AG04450 (cell line): ENCODE measurements at regions not wholly inside any gene's neighbourhood (a gene's known extent, or its start where the extent isn't known, plus 50 kb on each side); places are given as distances from the start of the nearest gene placed in this dataset.

Experiments
- CTCF ChIA-PET: fragments of 300-600, 350-600 bp; formaldehyde crosslinking; extraction: SDS; loops from one replicate; lab custom pipeline; 2022; ENCODE audit warnings: antibody characterized with exemption, inconsistent platforms; lab: Charles Lee
- POLR2A ChIA-PET: fragments of 350-600 bp; formaldehyde crosslinking; extraction: SDS; loops from one replicate; lab custom pipeline; 2021; ENCODE audit warnings: antibody characterized with exemption, inconsistent platforms; lab: Yijun Ruan, JAX
- DNase-seq: peaks from one replicate; pipeline ENCODE4 v3.0.0-alpha.2; 2011; ENCODE audit warnings: low read depth, low spot score
- H3K27ac ChIP-seq: one replicate; pipeline ENCODE4 v1.5.1; 2012; ENCODE audit warnings: low read depth, low read length, control low read depth
- H3K27me3 ChIP-seq: one replicate; pipeline ENCODE4 v1.6.0; 2012; ENCODE audit warnings: low read length; ENCODE audit not compliant: control insufficient read depth, insufficient read depth
- H3K4me3 ChIP-seq: 2 replicates; pipeline ENCODE4 v1.5.1; 2011; ENCODE audit warnings: mild to moderate bottlenecking, low read depth, low read length, control low read depth
- H3K9me3 ChIP-seq: 2 replicates; pipeline ENCODE4 v1.5.1; 2012; ENCODE audit warnings: low read length; ENCODE audit not compliant: control insufficient read depth, insufficient read depth
- TF ChIP-seq, protein P1 (sequence below): IDR thresholded peaks from 2 replicates; pipeline ENCODE4 v1.5.1; 2011; ENCODE audit warnings: low read depth, low read length, control low read depth, inconsistent platforms

DNA sequence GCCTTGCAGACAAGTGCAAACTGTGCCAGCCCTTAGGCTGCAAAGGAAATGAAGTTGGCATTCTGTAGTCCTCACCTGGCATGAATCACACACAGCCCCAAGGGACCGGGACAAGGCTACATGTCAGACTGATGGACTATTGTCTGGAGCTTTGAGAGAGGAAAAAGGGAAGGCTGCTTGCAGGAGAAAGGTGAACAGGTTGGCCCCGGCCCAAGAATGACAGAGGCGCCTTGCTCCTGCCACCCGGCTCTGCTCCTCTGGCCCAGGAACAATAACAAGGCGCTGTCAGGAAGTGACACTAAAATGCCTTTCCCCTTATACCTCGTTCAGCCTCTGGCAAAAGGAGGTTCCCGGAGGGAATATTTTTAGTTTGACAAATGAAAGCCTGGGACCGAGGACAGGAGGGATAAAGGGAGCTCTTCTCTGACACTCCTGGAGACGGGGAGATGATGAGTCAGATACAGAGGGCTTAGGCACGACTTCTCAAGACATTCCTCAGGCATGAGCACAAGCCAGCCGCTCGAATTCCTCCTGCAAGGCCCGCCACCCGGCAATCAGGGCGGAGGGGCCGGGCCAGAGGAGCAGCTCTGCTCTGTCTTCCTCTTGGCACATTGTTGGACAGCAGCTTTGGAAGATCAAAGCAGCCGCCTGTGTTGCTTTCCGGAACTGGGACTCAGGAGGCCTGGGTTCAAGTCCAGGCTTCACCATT is 105.8 kb downstream of the NOG start:
- H3K27ac ChIP-seq: peak overlapping the region; percentile 79

DNA sequence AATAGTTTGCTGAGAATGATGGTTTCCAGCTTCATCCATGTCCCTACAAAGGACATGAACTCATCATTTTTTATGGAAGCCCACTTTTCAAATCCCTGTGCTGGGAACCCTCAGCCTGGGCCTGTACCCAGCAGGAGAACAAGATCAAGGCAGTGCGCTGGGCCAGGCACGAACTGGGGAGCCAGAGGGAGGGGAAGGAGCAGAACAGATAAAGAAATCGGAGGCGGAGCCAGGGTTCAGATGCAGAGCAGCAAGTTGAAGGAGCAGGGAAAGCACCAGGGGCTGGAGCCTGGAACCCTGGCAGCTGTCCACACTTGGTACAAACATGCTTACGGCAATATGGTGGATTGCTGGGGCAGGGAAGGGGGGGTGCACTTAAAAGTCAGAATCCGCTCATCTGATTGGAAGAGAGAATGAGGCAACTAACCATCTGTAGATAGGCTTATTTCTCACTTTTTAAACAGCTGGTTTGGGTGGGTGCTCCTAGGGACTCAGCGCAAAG is 107.5 kb downstream of the NOG start:
- H3K4me3 ChIP-seq: no peak overlapping the region
- POLR2A ChIA-PET: no interaction called here
- CTCF ChIA-PET: interaction anchor here (3.3 kb wide), 1 partner anchor 15 kb away, joined by 20 read pairs; no protein-coding TSS in a partner anchor
- no peak for DNase-seq
- no peaks in the 10 kb centered on the region for H3K27me3 ChIP-seq
- TF ChIP-seq, protein P1, sequence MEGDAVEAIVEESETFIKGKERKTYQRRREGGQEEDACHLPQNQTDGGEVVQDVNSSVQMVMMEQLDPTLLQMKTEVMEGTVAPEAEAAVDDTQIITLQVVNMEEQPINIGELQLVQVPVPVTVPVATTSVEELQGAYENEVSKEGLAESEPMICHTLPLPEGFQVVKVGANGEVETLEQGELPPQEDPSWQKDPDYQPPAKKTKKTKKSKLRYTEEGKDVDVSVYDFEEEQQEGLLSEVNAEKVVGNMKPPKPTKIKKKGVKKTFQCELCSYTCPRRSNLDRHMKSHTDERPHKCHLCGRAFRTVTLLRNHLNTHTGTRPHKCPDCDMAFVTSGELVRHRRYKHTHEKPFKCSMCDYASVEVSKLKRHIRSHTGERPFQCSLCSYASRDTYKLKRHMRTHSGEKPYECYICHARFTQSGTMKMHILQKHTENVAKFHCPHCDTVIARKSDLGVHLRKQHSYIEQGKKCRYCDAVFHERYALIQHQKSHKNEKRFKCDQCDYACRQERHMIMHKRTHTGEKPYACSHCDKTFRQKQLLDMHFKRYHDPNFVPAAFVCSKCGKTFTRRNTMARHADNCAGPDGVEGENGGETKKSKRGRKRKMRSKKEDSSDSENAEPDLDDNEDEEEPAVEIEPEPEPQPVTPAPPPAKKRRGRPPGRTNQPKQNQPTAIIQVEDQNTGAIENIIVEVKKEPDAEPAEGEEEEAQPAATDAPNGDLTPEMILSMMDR: no peak
- no peaks in the 10 kb centered on the region for H3K9me3 ChIP-seq
- no peak overlapping the region for H3K27ac ChIP-seq

More for the DNA sequence above, 105.8 kb downstream of the NOG start:
- peak; percentile 94 for DNase-seq
- no peaks in the 10 kb centered on the region for H3K9me3 ChIP-seq
- POLR2A ChIA-PET: interaction anchor here (0.6 to 1.7 kb wide), 7 partner anchors 9 to 791 kb away, joined by 3 to 12 read pairs (median 4); partner anchors contain the start of gene NOG
- H3K27me3 ChIP-seq: no peaks in the 10 kb centered on the region
- TF ChIP-seq, protein P1: no peak
- CTCF ChIA-PET: interaction anchor here (0.6 to 3.3 kb wide), 5 partner anchors 9 to 200 kb away, joined by 3 to 20 read pairs (median 5); partner anchors contain the start of gene NOG
- H3K4me3 ChIP-seq: 0 out of 2 replicates have a peak overlapping the region, but pooled peaks have one; percentile 12

DNA sequence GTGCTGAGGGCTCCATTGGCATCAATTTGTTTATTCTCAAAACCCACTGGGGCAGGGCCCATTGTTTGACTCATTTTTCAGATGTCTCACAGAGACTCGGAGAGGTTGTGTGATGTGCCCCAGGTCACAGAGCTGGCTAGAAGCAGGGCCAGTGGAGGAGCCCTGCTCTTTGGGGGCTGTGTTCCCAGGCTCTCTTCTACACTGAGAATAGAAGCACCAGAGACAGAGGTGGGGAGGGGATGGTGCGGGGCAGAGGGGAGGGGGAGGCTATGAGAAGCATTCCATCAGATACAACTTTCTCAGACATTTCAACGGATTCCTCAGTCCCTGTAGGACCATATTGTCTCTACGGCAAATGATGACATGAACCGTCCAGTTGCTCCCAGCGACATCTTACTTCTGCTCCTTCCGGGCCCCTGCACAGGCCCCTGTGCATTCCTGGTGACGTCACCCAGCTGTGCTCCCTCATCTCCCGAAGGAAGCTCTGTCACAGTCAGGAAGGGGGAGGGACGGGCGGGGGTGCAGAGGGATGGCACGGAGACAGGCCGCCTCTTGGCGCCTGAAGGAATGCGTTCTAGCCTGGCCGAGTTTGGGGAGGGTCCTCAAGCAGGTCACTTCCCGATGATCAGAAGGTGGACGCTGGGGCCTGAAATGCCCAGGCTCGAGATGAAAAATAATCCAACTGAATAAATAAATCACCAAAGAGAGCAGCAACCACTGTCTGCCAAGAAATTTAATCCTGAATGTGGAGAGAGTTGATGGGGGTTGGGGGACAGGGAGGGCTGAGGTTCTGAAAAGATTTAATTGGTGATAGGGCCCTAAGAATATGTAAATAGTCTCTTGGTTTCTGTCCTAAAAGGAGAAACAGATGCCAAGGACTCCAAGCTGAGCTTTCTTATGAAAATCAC is 114.1 kb downstream of the NOG start:
- no peaks in the 10 kb centered on the region for H3K27me3 ChIP-seq
- no peak for DNase-seq
- no peaks in the 10 kb centered on the region for H3K9me3 ChIP-seq
- ChIA-PET POLR2A (interaction anchor here (1.3 kb wide), 1 partner anchor 8 kb away, joined by 5 read pairs; no protein-coding TSS in a partner anchor), CTCF (interaction anchor here (0.6 to 5.7 kb wide), 3 partner anchors 9 to 862 kb away, joined by 3 to 47 read pairs (median 17); partner anchors contain the start of gene NOG)
- no peak overlapping the region for H3K4me3 ChIP-seq
- TF ChIP-seq, protein P1: no peak
- H3K27ac ChIP-seq: no peak overlapping the region

DNA sequence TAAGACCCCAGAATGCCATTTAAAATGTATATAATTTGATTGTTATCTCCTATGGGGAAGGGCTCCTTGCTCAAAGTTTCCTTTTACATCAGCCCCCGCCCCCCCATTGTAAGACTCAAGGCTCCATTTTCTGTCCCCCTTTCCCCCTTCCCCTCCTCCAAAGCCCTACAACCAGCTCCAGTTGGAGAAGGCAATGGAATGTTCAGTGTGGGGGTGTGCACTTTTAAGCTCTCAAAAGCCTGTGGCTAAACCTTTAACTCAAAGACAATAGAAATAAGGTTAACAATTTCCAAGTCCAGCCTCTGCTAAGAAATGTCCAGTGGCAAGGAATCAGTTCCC is 114.7 kb downstream of the NOG start:
- DNase-seq: no peak
- TF ChIP-seq, protein P1: no peak
- Histone ChIP-seq H3K9me3 (no peaks in the 10 kb centered on the region), H3K4me3 (no peak overlapping the region), H3K27me3 (no peaks in the 10 kb centered on the region), H3K27ac (no peak overlapping the region)
- ChIA-PET CTCF (interaction anchor here (0.6 to 5.7 kb wide), 4 partner anchors 9 to 862 kb away, joined by 3 to 47 read pairs (median 11); partner anchors contain the start of gene NOG), POLR2A (interaction anchor here (1.3 kb wide), 1 partner anchor 9 kb away, joined by 5 read pairs; no protein-coding TSS in a partner anchor)
